PFSK-1 (cell line): ENCODE measurements at regions not wholly inside any gene's neighbourhood (a gene's known extent, or its start where the extent isn't known, plus 50 kb on each side); places are given as distances from the start of the nearest gene placed in this dataset.

Source experiments
- FOXP2 ChIP-seq: optimal IDR thresholded peaks from 2 replicates; pipeline ENCODE3; 2011; ENCODE audit warnings: borderline replicate concordance, control low read depth, inconsistent platforms; ENCODE audit not compliant: insufficient read depth; ENCODE audit errors: extremely low read length, extremely low read depth
- POLR2AphosphoS5 ChIP-seq: IDR thresholded peaks from 2 replicates; pipeline ENCODE4 v1.6.1; 2012; ENCODE audit warnings: low read depth, mild to moderate bottlenecking, control low read depth, low read length, moderate library complexity
- SIN3A ChIP-seq: IDR thresholded peaks from 2 replicates; pipeline ENCODE4 v1.6.1; 2012; ENCODE audit warnings: mild to moderate bottlenecking, low read length, moderate library complexity, borderline replicate concordance; ENCODE audit not compliant: insufficient read depth
- TAF1 ChIP-seq: IDR thresholded peaks from 2 replicates; pipeline ENCODE4 v1.6.1; 2012; ENCODE audit warnings: low read length, control low read depth, borderline replicate concordance; ENCODE audit not compliant: insufficient read depth
- TF ChIP-seq, protein P1 (sequence below), 2 experiments: IDR thresholded peaks; 2 replicates each; pipeline versions ENCODE4 v1.6.1 to v1.8.0; 2011 to 2012; ENCODE audit warnings: low read depth in 2 of 2, low read length in 2 of 2, control low read depth in 1 of 2, inconsistent platforms in 1 of 2, mild to moderate bottlenecking in 1 of 2, moderate library complexity in 1 of 2; ENCODE audit not compliant: insufficient read depth in 1 of 2

DNA sequence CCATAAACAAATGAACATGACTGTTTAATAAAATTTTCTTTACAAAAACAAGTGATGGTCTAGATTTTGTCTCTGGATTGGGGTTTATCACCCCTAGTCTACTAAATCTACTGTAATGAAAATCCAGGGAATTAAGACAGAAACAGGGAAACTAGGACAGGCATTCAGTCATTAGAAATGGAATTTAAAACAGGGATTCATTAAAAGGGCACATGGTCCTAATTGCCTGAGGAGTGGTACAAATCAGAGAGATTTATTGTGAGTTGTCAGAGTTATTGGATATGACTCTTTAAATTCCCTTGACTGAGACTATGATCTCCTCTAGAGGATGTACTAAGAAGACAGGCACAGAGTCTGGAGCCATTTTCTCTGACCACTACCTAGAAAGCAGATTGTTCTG, 670.9 kb upstream of the GCFC2 start:
- no peak for TF ChIP-seq POLR2AphosphoS5
- TF ChIP-seq FOXP2: no peak
- no peak for TF ChIP-seq SIN3A
- TF ChIP-seq, protein P1, sequence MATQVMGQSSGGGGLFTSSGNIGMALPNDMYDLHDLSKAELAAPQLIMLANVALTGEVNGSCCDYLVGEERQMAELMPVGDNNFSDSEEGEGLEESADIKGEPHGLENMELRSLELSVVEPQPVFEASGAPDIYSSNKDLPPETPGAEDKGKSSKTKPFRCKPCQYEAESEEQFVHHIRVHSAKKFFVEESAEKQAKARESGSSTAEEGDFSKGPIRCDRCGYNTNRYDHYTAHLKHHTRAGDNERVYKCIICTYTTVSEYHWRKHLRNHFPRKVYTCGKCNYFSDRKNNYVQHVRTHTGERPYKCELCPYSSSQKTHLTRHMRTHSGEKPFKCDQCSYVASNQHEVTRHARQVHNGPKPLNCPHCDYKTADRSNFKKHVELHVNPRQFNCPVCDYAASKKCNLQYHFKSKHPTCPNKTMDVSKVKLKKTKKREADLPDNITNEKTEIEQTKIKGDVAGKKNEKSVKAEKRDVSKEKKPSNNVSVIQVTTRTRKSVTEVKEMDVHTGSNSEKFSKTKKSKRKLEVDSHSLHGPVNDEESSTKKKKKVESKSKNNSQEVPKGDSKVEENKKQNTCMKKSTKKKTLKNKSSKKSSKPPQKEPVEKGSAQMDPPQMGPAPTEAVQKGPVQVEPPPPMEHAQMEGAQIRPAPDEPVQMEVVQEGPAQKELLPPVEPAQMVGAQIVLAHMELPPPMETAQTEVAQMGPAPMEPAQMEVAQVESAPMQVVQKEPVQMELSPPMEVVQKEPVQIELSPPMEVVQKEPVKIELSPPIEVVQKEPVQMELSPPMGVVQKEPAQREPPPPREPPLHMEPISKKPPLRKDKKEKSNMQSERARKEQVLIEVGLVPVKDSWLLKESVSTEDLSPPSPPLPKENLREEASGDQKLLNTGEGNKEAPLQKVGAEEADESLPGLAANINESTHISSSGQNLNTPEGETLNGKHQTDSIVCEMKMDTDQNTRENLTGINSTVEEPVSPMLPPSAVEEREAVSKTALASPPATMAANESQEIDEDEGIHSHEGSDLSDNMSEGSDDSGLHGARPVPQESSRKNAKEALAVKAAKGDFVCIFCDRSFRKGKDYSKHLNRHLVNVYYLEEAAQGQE (IDR thresholded peaks at IDR 0.05; ENCODE audit: insufficient read depth in 1 of 2, low read depth in 2 of 2, low read length in 2 of 2): no peak
- TF ChIP-seq TAF1: no peak

DNA sequence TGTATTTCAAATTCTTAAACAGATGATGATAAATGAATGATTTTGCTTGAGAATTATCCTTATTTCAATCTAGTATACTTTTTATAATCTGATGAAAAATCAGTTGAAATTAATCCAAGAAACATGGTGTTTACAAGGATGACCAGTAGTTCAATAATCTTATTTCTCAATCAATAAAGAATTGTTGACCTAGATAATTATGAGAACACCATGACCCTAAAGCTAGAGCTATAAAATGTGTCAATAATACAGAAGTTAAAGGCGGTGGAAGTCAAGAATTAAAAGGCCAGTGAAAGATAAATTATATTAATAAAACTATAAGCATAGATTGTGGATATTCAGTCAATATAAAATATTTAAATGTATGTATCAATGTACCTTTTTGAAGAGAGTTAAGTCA, 667.4 kb upstream of the GCFC2 start:
- TF ChIP-seq, protein P1 (IDR thresholded peaks at IDR 0.05; ENCODE audit: insufficient read depth in 1 of 2, low read depth in 2 of 2, low read length in 2 of 2): no peak
- TF ChIP-seq TAF1: no peak
- TF ChIP-seq POLR2AphosphoS5: no peak
- TF ChIP-seq FOXP2: no peak
- no peak for TF ChIP-seq SIN3A

DNA sequence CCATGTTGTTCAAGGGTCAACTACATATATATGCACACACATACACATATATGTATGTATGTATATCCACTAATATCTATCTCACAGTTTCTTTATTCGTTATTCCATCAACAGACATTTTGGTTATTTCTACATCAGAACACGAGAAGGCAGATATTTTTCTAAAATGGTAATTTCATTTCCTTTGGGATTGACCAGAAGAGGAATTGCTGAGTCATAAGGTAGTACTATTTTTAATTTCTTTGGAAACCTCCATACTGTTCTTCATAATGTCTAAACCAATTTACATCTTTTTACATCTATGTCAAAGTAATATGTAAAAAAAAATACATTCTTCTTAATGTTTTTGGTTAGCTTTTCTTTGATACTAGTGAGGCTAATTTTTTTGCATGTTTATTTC, 630.7 kb upstream of the GCFC2 start:
- TF ChIP-seq, protein P1 (IDR thresholded peaks at IDR 0.05; ENCODE audit: insufficient read depth in 1 of 2, low read depth in 2 of 2, low read length in 2 of 2): no peak
- no peak for TF ChIP-seq TAF1
- no peak for TF ChIP-seq POLR2AphosphoS5
- TF ChIP-seq FOXP2: no peak
- TF ChIP-seq SIN3A: no peak

DNA sequence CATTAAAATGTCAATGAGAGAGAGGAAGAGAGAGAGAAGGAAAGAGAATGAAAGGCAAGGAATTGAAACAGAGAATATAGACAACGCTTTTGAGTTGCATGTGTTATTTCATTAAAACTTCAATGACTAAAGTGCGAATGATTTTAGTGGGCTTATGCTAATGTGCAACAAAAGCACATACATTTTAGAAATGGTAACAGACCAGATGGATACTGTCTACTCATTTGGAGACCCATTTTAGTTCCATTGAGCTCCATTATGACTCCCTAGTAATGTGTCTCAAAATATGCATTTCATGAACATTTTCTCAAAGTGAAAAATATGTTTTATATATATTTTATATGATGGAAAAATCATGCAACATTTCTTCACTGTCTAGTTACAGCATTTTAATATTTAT, 622.2 kb upstream of the GCFC2 start:
- TF ChIP-seq TAF1: no peak
- TF ChIP-seq POLR2AphosphoS5: no peak
- TF ChIP-seq, protein P1 (IDR thresholded peaks at IDR 0.05; ENCODE audit: insufficient read depth in 1 of 2, low read depth in 2 of 2, low read length in 2 of 2): no peak
- no peak for TF ChIP-seq SIN3A
- TF ChIP-seq FOXP2: no peak

DNA sequence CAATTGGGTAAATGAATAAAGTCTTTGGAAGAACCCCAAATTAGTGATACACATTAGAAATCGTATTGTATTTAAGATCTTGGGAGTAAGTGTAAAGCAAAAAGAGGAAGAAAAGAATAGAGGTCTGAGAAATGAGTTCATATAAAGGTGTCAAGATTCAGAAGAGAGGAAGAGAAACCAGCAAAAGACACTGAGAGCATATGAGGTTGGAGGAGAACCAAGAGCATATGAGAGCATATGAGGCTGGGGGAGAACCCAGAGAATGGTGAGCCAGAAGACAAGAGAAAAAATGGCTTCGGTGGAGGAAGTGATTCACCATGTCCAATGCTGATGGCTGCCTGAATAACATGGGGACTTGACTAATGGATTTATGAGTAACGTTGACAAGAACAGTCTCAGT, 620.1 kb upstream of the GCFC2 start:
- TF ChIP-seq FOXP2: no peak
- TF ChIP-seq POLR2AphosphoS5: no peak
- TF ChIP-seq, protein P1 (IDR thresholded peaks at IDR 0.05; ENCODE audit: insufficient read depth in 1 of 2, low read depth in 2 of 2, low read length in 2 of 2): no peak
- no peak for TF ChIP-seq TAF1
- no peak for TF ChIP-seq SIN3A
